ENCODE measurements at regions not wholly inside any gene's neighbourhood (a gene's known extent, or its start where the extent isn't known, plus 50 kb on each side); places are given as distances from the start of the nearest gene placed in this dataset.

DNA sequence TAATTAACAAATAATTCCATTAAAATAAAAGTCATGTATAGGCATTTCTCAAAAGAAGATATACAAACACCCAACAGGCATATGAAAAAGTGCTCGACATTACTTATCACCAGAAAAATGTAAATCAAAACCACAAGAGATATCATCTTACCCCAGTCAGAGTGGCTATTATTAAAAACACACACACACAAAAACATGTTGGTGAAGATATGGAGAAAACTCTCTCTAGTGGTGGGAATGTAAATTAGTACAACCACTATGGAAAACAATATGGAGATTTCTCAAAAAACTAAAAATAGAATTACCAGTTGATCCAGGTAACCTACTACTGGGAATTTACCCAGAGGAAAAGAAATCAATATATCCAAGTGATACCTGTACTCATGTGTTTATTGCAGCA is 966.3 kb upstream of the POU3F3 start:
- H3K4me3 ChIP-seq: no peak overlapping the region
- H3K9ac ChIP-seq (ENCODE audit: insufficient read depth in 1 of 2, low read length in 2 of 2): no peak overlapping the region
- H3K36me3 ChIP-seq (ENCODE audit: control insufficient read depth in 4 of 4, insufficient read depth in 4 of 4, low read length in 4 of 4): no peaks in the 10 kb centered on the region
- ATAC-seq (ENCODE audit: insufficient read depth, low FRiP score) (no peak), DNase-seq (no peak)
- no peaks in the 10 kb centered on the region for H3K27me3 ChIP-seq (ENCODE audit: control insufficient read depth in 3 of 3, insufficient read depth in 3 of 3, low read length in 2 of 3)
- H3K27ac ChIP-seq (ENCODE audit: low read depth in 1 of 2, low read length in 1 of 2): no peak overlapping the region
- no peaks in the 10 kb centered on the region for H3K4me1 ChIP-seq (ENCODE audit: control insufficient read depth in 5 of 5, insufficient read depth in 5 of 5, low read length in 5 of 5)
- TF ChIP-seq, protein P1, sequence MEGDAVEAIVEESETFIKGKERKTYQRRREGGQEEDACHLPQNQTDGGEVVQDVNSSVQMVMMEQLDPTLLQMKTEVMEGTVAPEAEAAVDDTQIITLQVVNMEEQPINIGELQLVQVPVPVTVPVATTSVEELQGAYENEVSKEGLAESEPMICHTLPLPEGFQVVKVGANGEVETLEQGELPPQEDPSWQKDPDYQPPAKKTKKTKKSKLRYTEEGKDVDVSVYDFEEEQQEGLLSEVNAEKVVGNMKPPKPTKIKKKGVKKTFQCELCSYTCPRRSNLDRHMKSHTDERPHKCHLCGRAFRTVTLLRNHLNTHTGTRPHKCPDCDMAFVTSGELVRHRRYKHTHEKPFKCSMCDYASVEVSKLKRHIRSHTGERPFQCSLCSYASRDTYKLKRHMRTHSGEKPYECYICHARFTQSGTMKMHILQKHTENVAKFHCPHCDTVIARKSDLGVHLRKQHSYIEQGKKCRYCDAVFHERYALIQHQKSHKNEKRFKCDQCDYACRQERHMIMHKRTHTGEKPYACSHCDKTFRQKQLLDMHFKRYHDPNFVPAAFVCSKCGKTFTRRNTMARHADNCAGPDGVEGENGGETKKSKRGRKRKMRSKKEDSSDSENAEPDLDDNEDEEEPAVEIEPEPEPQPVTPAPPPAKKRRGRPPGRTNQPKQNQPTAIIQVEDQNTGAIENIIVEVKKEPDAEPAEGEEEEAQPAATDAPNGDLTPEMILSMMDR (IDR thresholded peaks at IDR 0.05; ENCODE audit: control extremely low read depth, extremely low read depth): no peak
- WGBS, 2 donors: 81 to 83% methylated on average over 1 of the region's 1 CpG
- peaks cover 0 to 2% (median 0%) of the 10 kb centered on the region in 4 donors for H3K9me3 ChIP-seq (ENCODE audit: control insufficient read depth in 4 of 4, insufficient read depth in 3 of 4, low read length in 3 of 4)

DNA sequence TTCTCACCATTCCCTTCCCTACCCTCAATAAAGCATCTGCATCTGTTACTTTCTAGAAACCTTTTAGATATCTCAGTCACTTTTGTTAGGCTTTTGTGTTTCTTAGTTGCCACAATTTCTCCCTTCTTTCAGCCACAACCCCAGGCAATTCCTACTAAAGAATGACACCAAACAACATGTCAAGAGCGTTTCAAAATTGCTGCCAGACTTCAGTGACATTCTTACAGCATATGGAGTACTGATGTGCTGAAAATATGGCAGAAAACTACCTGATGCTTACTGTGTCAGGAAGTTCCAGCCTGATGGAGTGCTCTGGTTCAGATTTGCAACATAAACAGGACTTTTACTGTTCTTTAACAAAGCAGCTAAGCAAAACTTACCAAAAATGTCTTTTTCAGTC is 957.7 kb upstream of the POU3F3 start:
- 58 to 70% methylated on average over 1 of the region's 1 CpG for WGBS, 2 donors

DNA sequence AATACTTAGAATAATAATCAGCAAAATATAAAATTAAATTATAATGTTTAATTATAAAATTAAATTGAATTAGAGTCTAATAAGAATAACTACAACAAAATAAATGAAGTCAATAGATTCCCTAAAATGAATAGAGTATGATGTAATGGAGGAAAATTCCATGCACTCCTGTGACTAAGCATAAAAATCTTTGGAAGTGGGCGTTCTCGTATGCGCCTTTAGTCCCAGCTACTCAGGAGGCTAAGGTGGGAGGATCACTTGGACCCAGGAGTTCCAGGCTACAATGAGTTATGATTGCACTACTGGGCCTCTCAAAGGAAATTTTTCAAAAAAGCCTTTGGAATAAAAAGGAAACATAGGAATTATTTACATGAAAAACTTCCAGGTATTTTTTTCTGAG is 955.4 kb upstream of the POU3F3 start:
- TF ChIP-seq, protein P1 (IDR thresholded peaks at IDR 0.05; ENCODE audit: control extremely low read depth, extremely low read depth): no peak
- H3K27ac ChIP-seq (ENCODE audit: low read depth in 1 of 2, low read length in 1 of 2): no peak overlapping the region
- no peak for DNase-seq
- no peak for ATAC-seq (ENCODE audit: insufficient read depth, low FRiP score)
- 88 to 97% methylated on average over 3 of the region's 3 CpGs for WGBS, 2 donors
- no peaks in the 10 kb centered on the region for H3K4me1 ChIP-seq (ENCODE audit: control insufficient read depth in 5 of 5, insufficient read depth in 5 of 5, low read length in 5 of 5)
- no peak overlapping the region for H3K9ac ChIP-seq (ENCODE audit: insufficient read depth in 1 of 2, low read length in 2 of 2)
- H3K27me3 ChIP-seq (ENCODE audit: control insufficient read depth in 3 of 3, insufficient read depth in 3 of 3, low read length in 2 of 3): no peaks in the 10 kb centered on the region
- no peaks in the 10 kb centered on the region for H3K36me3 ChIP-seq (ENCODE audit: control insufficient read depth in 4 of 4, insufficient read depth in 4 of 4, low read length in 4 of 4)
- H3K9me3 ChIP-seq (ENCODE audit: control insufficient read depth in 4 of 4, insufficient read depth in 3 of 4, low read length in 3 of 4): no peaks in the 10 kb centered on the region
- H3K4me3 ChIP-seq: no peak overlapping the region

More for the DNA sequence above, 957.7 kb upstream of the POU3F3 start:
- TF ChIP-seq, protein P1 (IDR thresholded peaks at IDR 0.05; ENCODE audit: control extremely low read depth, extremely low read depth): no peak
- ATAC-seq (ENCODE audit: insufficient read depth, low FRiP score) (no peak), DNase-seq (no peak)
- no peaks in the 10 kb centered on the region for H3K4me1 ChIP-seq (ENCODE audit: control insufficient read depth in 5 of 5, insufficient read depth in 5 of 5, low read length in 5 of 5)
- no peak overlapping the region for H3K4me3 ChIP-seq
- no peaks in the 10 kb centered on the region for H3K27me3 ChIP-seq (ENCODE audit: control insufficient read depth in 3 of 3, insufficient read depth in 3 of 3, low read length in 2 of 3)
- H3K27ac ChIP-seq (ENCODE audit: low read depth in 1 of 2, low read length in 1 of 2): no peak overlapping the region
- H3K36me3 ChIP-seq (ENCODE audit: control insufficient read depth in 4 of 4, insufficient read depth in 4 of 4, low read length in 4 of 4): no peaks in the 10 kb centered on the region
- H3K9ac ChIP-seq (ENCODE audit: insufficient read depth in 1 of 2, low read length in 2 of 2): no peak overlapping the region
- no peaks in the 10 kb centered on the region for H3K9me3 ChIP-seq (ENCODE audit: control insufficient read depth in 4 of 4, insufficient read depth in 3 of 4, low read length in 3 of 4)

DNA sequence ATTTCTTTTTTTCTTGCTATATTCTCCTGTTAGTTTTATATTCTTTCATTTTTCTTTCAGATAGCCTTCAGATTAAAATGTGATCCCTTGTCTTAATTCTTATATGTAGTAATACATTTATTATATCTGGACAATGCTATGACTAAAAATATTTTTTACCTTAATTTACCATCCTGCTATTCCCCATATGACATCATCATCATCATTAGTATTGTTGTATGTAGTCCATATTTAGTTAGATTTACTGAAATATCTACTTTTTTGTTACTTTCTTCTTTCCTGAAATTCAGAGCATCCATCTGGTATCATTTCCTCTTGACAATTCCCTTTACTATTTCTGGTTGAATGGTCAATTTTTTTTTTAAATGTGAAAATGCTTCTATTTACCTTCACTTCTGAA is 951.6 kb upstream of the POU3F3 start:
- H3K9me3 ChIP-seq (ENCODE audit: control insufficient read depth in 4 of 4, insufficient read depth in 3 of 4, low read length in 3 of 4): no peaks in the 10 kb centered on the region
- H3K4me1 ChIP-seq (ENCODE audit: control insufficient read depth in 5 of 5, insufficient read depth in 5 of 5, low read length in 5 of 5): no peaks in the 10 kb centered on the region
- H3K36me3 ChIP-seq (ENCODE audit: control insufficient read depth in 4 of 4, insufficient read depth in 4 of 4, low read length in 4 of 4): no peaks in the 10 kb centered on the region
- H3K27ac ChIP-seq (ENCODE audit: low read depth in 1 of 2, low read length in 1 of 2): no peak overlapping the region
- no peaks in the 10 kb centered on the region for H3K27me3 ChIP-seq (ENCODE audit: control insufficient read depth in 3 of 3, insufficient read depth in 3 of 3, low read length in 2 of 3)
- H3K9ac ChIP-seq (ENCODE audit: insufficient read depth in 1 of 2, low read length in 2 of 2): no peak overlapping the region
- ATAC-seq (ENCODE audit: insufficient read depth, low FRiP score): no peak
- TF ChIP-seq, protein P1 (IDR thresholded peaks at IDR 0.05; ENCODE audit: control extremely low read depth, extremely low read depth): no peak
- no peak overlapping the region for H3K4me3 ChIP-seq
- no peak for DNase-seq
